SK-MEL-5 (cell line): ENCODE measurements at regions not wholly inside any gene's neighbourhood (a gene's known extent, or its start where the extent isn't known, plus 50 kb on each side); places are given as distances from the start of the nearest gene placed in this dataset.
"Not testable (repeated sequence)": the region's sequence is repeated elsewhere in the genome, so short reads cannot be mapped to it uniquely, and the experiment has no call there.

ENCODE experiments used
- DNase-seq: peaks from one replicate; pipeline ENCODE4 v3.0.0-alpha.2; 2016; ENCODE audit warnings: low read depth, low spot score
- in situ Hi-C: cut with HindIII; loops from 2 replicates; pipeline ENCODE4 v1.10.0; 2016; ENCODE audit warnings: low sequenced_read_pairs, high pct_unique_total_duplicates, low pct_unique_long_range_greater_than_20kb

- in situ Hi-C loops = no loop called here
- DNase-seq = no peak
Observed at GRCh38 chr7:46290374-46291049, 369.4 kb upstream of the IGFBP3 start.

- in situ Hi-C loops = no loop called here
- no peak for DNase-seq
Observed at GRCh38 chr7:46288861-46289260, 367.8 kb upstream of the IGFBP3 start.

- DNase-seq = no peak
- in situ Hi-C loops = no loop called here
Observed at GRCh38 chr7:46288010-46288409, 366.9 kb upstream of the IGFBP3 start.

GRCh38 chr7:46286957-46287356, 365.9 kb upstream of the IGFBP3 start:
- no peak for DNase-seq
- in situ Hi-C loops = no loop called here

GRCh38 chr7:46286356-46286755, 365.3 kb upstream of the IGFBP3 start:
- no peak for DNase-seq
- in situ Hi-C loops = no loop called here

GRCh38 chr7:46285878-46286277, 364.8 kb upstream of the IGFBP3 start:
- in situ Hi-C loops = no loop called here
- no peak for DNase-seq

- no peak for DNase-seq
- in situ Hi-C loops = no loop called here
Observed at GRCh38 chr7:46283852-46284251, 362.8 kb upstream of the IGFBP3 start.

- in situ Hi-C loops = no loop called here
Observed at GRCh38 chr7:46282155-46282554, 361.1 kb upstream of the IGFBP3 start.

GRCh38 chr7:46281071-46281470, 360.0 kb upstream of the IGFBP3 start:
- no peak for DNase-seq
- in situ Hi-C loops = no loop called here

More at GRCh38 chr7:46282155-46282554, 361.1 kb upstream of the IGFBP3 start:
- DNase-seq = no peak

GRCh38 chr7:46279290-46279689, 358.2 kb upstream of the IGFBP3 start:
- in situ Hi-C loops = no loop called here
- DNase-seq = no peak

GRCh38 chr7:46264646-46265045, 343.6 kb upstream of the IGFBP3 start:
- no peak for DNase-seq
- in situ Hi-C loops = no loop called here

- DNase-seq, in situ Hi-C loops: not testable (repeated sequence)
Observed at GRCh38 chr7:46261638-46262037, 340.6 kb upstream of the IGFBP3 start.

- in situ Hi-C loops = no loop called here
- no peak for DNase-seq
Observed at GRCh38 chr7:46259947-46260346, 338.9 kb upstream of the IGFBP3 start.

- in situ Hi-C loops = no loop called here
- no peak for DNase-seq
Observed at GRCh38 chr7:46257761-46258448, 336.8 kb upstream of the IGFBP3 start.

GRCh38 chr7:46256870-46257661, 336.0 kb upstream of the IGFBP3 start:
- in situ Hi-C loops = no loop called here
- DNase-seq = no peak

GRCh38 chr7:46253520-46253919, 332.4 kb upstream of the IGFBP3 start:
- no peak for DNase-seq
- in situ Hi-C loops = no loop called here

GRCh38 chr7:46247664-46248063, 326.6 kb upstream of the IGFBP3 start:
- DNase-seq = no peak
- in situ Hi-C loops = no loop called here

- in situ Hi-C loops = no loop called here
- DNase-seq = no peak
Observed at GRCh38 chr7:46245586-46246111, 324.6 kb upstream of the IGFBP3 start.
